Renal cortex interstitium (tissue), 11 donors: ENCODE measurements at regions not wholly inside any gene's neighbourhood (a gene's known extent, or its start where the extent isn't known, plus 50 kb on each side); places are given as distances from the start of the nearest gene placed in this dataset.
A peak's percentile ranks its signal among the peaks of the same experiment; 100 is the strongest.
"Not testable (repeated sequence)": the region's sequence is repeated elsewhere in the genome, so short reads cannot be mapped to it uniquely, and the experiment has no call there.

Experiments used
- DNase-seq, 11 donors: peaks; one replicate each; pipeline ENCODE4 v3.0.0-alpha.2; 2013; ENCODE audit warnings: low read depth in 9 of 11, low spot score in 4 of 11; ENCODE audit errors: extremely low read depth in 1 of 11

GRCh38 chr6:4635666-4636065 is 140.5 kb upstream of the CDYL start:
- no peak for DNase-seq

- no peak for DNase-seq
Measured at GRCh38 chr6:4632421-4632820, 143.8 kb upstream of the CDYL start.

DNA sequence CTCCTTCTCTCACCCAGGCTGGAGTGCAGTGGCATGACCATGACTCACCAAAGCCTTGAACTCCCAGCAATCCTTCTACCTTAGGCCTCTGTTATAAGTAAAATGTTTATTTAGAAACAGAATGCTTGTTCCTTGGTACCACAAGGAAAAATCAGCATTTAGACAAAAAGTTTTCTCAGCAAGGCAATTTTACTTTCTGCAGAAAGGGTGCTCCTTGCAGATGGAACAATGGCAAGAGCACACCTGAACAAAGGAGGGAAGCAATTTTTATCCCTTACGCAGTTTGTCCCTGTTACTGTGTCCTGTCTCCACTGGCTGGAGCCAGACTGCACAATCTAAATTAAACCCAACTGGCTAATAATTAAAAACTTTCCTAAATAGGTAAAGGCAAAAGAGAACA is 146.4 kb upstream of the CDYL start:
- not testable (repeated sequence) for DNase-seq

DNA sequence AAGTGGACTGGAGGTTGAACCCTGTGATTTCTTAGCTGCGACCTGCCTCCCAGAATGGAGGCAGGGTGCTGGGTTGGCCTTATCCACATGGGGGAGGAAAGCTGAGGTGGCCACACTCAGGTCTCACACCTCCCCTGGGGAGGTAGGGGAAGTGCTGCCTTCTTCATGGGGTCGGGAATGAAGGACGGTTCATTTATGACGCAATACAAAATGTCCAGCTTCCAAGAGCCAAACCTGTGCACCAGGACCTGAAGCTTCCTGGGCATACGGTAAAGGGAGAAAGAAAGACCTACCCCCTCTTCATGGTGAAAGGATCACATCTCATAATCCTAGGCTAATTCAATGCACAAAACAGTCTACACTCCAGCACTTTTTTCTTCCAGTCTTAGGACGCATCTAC is 150.6 kb upstream of the CDYL start:
- DNase-seq, result no peak

DNA sequence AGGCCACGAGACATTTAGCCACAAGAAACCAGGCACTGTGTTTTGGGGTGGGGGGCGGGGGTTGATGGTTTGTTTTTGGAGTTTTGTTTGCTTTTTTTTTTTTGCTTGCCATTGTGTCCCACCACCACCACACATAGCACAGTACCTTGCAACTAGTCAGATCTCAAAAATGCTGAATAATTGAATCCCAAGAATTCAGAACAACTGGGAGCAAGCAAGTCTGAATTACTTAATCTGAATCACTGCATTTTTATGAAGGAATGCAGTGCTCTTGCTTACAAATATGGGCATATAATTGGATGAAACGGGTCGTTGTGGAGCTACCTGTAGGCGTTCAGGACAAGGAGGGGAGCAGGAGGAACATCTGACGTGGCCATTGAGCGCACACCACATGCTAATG is 151.5 kb upstream of the CDYL start:
- no peak for DNase-seq

- no peak for DNase-seq
Measured at GRCh38 chr6:4620284-4621151, 155.7 kb upstream of the CDYL start.

- DNase-seq, result no peak
Measured at GRCh38 chr6:4616311-4616710, 159.9 kb upstream of the CDYL start.

DNA sequence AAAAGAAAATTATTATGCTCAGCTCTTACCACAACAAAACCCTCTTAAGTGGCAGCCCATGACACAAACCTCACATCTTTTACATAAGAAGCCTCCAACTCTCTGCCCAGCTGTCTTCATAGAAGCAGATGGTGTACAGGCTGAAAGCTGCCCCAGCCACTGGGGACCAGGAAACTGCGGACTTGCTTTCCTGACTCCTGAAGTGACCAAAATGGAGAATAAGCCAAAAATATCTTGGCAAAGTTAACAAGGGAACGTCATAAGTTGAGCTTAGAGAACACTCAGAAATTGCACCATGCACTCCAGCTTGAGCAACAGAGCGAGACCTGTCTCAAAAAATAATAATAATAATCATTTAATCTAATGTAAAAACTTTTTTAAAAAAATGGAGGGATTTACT is 160.3 kb upstream of the CDYL start:
- DNase-seq, result no peak

- no peak for DNase-seq
Measured at GRCh38 chr6:4615231-4615630, 161.0 kb upstream of the CDYL start.

GRCh38 chr6:4614637-4615036 is 161.6 kb upstream of the CDYL start:
- DNase-seq, result no peak

DNA sequence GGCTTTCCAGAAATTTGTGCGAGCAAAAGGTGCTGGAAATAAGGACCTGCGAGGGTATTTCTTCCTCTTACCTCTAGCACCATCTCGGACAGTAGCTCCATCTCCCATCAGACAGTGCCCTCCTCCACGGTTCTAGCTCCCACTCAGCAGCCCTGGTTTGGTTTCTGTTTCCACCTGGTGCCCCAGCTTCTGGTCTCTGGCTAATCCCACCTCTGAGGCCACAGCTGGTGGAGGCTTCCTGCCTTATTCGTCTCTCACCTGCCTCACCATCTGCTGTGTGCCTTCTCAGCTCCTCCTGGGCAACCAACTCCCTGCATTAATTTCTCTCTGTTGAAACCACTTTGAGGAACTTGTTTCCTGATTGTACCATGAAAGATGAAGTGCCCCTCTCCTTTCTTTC is 162.4 kb upstream of the CDYL start:
- no peak for DNase-seq

DNA sequence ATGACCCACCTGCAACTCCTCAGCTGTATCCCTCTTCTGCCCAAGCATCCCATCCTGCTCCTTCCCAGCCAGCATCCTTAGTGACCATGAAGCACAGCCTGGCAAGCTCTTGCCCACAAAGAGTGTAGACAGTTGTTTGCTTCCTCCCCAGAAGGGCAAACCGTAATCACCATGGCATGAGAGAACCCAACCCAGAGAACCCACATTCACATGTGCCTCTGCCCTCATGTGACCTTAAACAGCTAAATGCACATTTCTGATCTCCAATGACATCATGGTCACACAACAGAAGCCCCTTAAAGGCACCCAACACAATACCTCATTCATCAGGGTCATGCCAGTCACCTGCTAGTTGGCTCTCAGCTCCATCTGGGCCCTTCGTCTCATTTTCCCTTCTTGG is 162.8 kb upstream of the CDYL start:
- no peak for DNase-seq

GRCh38 chr6:4612636-4613171 is 163.5 kb upstream of the CDYL start:
- no peak for DNase-seq

DNA sequence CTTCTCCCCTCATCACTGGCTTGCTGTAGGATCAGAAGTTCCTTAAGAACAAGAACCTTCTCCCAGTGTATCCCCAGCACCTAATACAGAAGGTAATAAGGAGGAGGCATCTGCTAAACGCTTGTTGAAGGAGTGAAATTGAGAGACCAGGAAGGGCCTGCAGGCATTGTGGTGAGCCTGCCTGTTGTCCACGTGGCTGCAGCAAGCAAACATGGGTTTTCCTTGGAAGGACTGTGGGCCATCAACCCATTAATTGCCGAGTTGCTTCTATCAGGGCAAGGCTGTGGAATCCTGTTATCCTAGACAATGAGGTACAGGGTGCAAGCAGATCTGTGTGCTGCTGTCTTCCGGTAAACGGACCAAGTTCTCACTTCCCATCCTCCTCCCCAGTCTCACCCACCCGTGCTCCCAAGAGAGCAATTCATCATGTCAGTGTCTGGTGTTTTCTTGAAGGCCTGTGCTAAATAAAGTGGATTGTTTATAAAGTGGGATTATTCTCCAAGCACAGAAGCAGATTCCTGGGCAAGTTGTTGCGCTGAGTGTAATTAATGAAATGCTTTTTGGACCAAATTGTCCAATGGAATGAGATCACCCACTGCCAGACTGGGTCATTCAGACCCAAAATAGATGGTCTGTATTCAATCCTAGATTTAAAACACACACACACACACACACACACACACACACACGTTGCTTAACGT is 164.6 kb upstream of the CDYL start:
- no peak for DNase-seq

DNA sequence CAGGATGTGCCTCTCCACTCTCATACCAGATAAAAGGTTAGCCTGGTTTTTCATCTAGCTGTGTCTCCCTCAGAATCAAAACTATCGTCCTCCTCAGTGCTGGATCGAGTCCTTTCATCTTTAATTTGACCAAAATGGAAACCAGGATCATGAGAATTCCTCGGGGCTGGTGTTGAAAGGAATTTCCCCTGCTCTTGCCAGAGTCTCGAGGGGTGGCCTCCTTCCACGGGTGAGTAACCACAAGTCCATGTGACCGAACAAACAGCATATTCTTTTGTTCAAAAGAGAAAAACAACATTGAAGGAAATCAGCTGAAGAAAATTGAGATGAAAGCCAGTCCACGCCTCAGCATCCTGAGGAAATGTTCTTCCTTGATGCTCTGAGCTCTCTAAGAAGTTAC is 165.9 kb upstream of the CDYL start:
- DNase-seq, result no peak

GRCh38 chr6:4608361-4609115 is 167.7 kb upstream of the CDYL start:
- no peak for DNase-seq

GRCh38 chr6:4607793-4608192 is 168.4 kb upstream of the CDYL start:
- no peak for DNase-seq

GRCh38 chr6:4606821-4607704 is 169.1 kb upstream of the CDYL start:
- peak in 3 of 11 donors; percentile 8 to 27 (median 13) for DNase-seq

DNA sequence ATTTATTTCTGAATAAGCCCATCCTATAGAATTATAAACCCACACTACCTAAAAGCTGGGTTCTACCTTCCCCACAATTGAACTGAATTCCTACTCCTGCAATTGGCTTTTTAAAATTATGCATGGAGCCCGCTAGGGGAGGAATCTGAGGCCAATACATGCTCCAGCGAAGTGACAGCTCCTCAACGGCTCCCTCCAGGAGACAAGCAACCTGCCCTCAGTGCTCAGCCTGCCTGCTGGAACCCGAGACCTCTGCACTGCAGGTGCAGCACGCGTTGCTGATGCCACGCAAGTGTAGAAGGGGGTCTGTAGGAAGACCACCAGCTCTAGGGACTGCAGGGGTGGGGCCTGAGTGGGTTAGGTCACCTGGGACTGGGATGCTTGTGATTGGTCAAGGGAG is 170.2 kb upstream of the CDYL start:
- DNase-seq, result no peak
